Spleen (tissue), 11 donors: ENCODE measurements at regions not wholly inside any gene's neighbourhood (a gene's known extent, or its start where the extent isn't known, plus 50 kb on each side); places are given as distances from the start of the nearest gene placed in this dataset.

Experiments used
- DNase-seq: peaks from one replicate; pipeline ENCODE4 v3.0.0-alpha.2; 2020
- H3K27ac ChIP-seq, 8 donors: fragments of 200-600 bp; sonication (generic) in 7 of 8; 1 replicate in 4 of 8; 2 replicates in 4 of 8; pipeline versions ENCODE4 v1.5.0 to v1.8.0; 2016 to 2021; ENCODE audit warnings: inconsistent platforms in 4 of 8, mild to moderate bottlenecking in 4 of 8, moderate library complexity in 1 of 8
- H3K27me3 ChIP-seq, 7 donors: fragments of 200-600 bp; sonication (generic) in 6 of 7; replicated peaks in 1 of 7; 1 replicate in 4 of 7; 2 replicates in 3 of 7; pipeline versions ENCODE4 v1.5.0 to v1.8.0; 2016 to 2021; ENCODE audit warnings: inconsistent platforms in 3 of 7, mild to moderate bottlenecking in 1 of 7
- H3K36me3 ChIP-seq, 6 donors: fragments of 200-600 bp; sonication (generic) in 5 of 6; 1 replicate in 4 of 6; 2 replicates in 2 of 6; pipeline versions ENCODE4 v1.5.0 to v1.8.0; 2016 to 2021; ENCODE audit warnings: inconsistent platforms in 2 of 6
- H3K4me1 ChIP-seq, 6 donors: fragments of 200-600 bp; sonication (generic) in 5 of 6; 1 replicate in 3 of 6; 2 replicates in 3 of 6; pipeline versions ENCODE4 v1.5.0 to v1.8.0; 2016 to 2021; ENCODE audit warnings: inconsistent platforms in 3 of 6
- H3K4me3 ChIP-seq, 8 donors: fragments of 200-600 bp; sonication (generic) in 7 of 8; 1 replicate in 4 of 8; 2 replicates in 4 of 8; pipeline versions ENCODE4 v1.5.0 to v1.8.0; 2016 to 2021; ENCODE audit warnings: inconsistent platforms in 4 of 8, mild to moderate bottlenecking in 4 of 8, moderate library complexity in 2 of 8
- H3K9me3 ChIP-seq, 8 donors: fragments of 200-600 bp; sonication (generic) in 7 of 8; 1 replicate in 4 of 8; 2 replicates in 4 of 8; pipeline versions ENCODE4 v1.5.0 to v1.8.0; 2016 to 2021; ENCODE audit warnings: inconsistent platforms in 4 of 8
- CTCF ChIP-seq, 11 experiments: fragments of 200-600 bp in 7 of 11; fragments of 450-650 bp in 4 of 11; sonication (generic) in 4 of 11; IDR thresholded peaks in 8 of 11; conservative IDR thresholded peaks in 3 of 11; 1 replicate in 7 of 11; 2 replicates in 4 of 11; pipeline versions ENCODE4 v1.4.0 to v1.8.0; 2016 to 2021; ENCODE audit warnings: antibody characterized with exemption in 11 of 11, inconsistent platforms in 4 of 11, mild to moderate bottlenecking in 1 of 11
- POLR2A ChIP-seq, 3 donors: fragments of 450-650 bp; IDR thresholded peaks; one replicate each; pipeline ENCODE4 v1.5.1; 2017; ENCODE audit warnings: antibody characterized with exemption in 3 of 3, mild to moderate bottlenecking in 1 of 3
- POLR2AphosphoS5 ChIP-seq, 3 donors: sonication (generic); formaldehyde crosslinking; IDR thresholded peaks; one replicate each; pipeline ENCODE4 v1.5.1; 2017; ENCODE audit warnings: antibody characterized with exemption in 3 of 3
- WGBS, 5 donors: extraction: QIAGEN DNeasy Blood & Tissue Kit in 3 of 5; methylation state at CpG; one replicate each; pipeline versions ENCODE4 v1.1.5 to v1.1.7; 2013 to 2018; 5-methylcytosine and 5-hydroxymethylcytosine counted together
- intact Hi-C: fragments of 100-400 bp; cut with DNase I; formaldehyde crosslinking; loops from one replicate; pipeline ENCODE4 v1.15.0; 2023; ENCODE audit warnings: low total_unique reads
- donor health status: healthy with polysubstance abuse.
- donor health status: DM: no; HTN: no; CAD: no; lungs with moderate emphysema.
- donor health status: DM: no; HTN: no; CAD: no.
- donor health status: Bipolar disorder and iron deficiency.
- donor health status: healthy.
- donor health status: DM: no; HTN: no; CAD: no.
- donor health status: DM: yes; HTN: yes; CAD: no.

GRCh38 chr13:44273216-44273615 lies 100.4 kb upstream of the SERP2 start:
- no peaks in the 10 kb centered on the region for H3K27me3 ChIP-seq
- no peaks in the 10 kb centered on the region for H3K36me3 ChIP-seq
- no peak overlapping the region for H3K4me3 ChIP-seq
- H3K27ac ChIP-seq: peak overlapping the region in 2 of 8 donors; percentile 25 to 76
- peaks cover 0 to 32% (median 17%) of the 10 kb centered on the region in 6 donors for H3K4me1 ChIP-seq
- intact Hi-C loops: loop anchor here (10.0 kb wide), 1 partner anchor 128 kb away; no protein-coding TSS in a partner anchor
- H3K9me3 ChIP-seq: no peaks in the 10 kb centered on the region
- no peak for TF ChIP-seq POLR2AphosphoS5 (IDR thresholded peaks at IDR 0.05)
- TF ChIP-seq CTCF (IDR thresholded peaks at IDR 0.05 in 8 of 11, conservative IDR thresholded peaks at IDR 0.05 in 3 of 11): no peak
- TF ChIP-seq POLR2A (IDR thresholded peaks at IDR 0.05): no peak
- 86 to 100% (median 95%) methylated on average over 5 of the region's 5 CpGs for WGBS, 5 donors
- no peak for DNase-seq

- H3K27ac ChIP-seq: peak overlapping the region; percentile 61 to 80 (median 75)
- H3K4me3 ChIP-seq: peak overlapping the region in 2 of 8 donors; percentile 14 to 48
- DNase-seq: peak; percentile 79
- no peaks in the 10 kb centered on the region for H3K27me3 ChIP-seq
- H3K4me1 ChIP-seq: peaks cover 0 to 38% (median 20%) of the 10 kb centered on the region in 6 donors
- intact Hi-C loops: loop anchor here (10.0 kb wide), 1 partner anchor 129 kb away; no protein-coding TSS in a partner anchor
- TF ChIP-seq POLR2AphosphoS5 (IDR thresholded peaks at IDR 0.05) (no peak), CTCF (IDR thresholded peaks at IDR 0.05 in 8 of 11, conservative IDR thresholded peaks at IDR 0.05 in 3 of 11) (no peak), POLR2A (IDR thresholded peaks at IDR 0.05) (no peak)
- 19 to 45% (median 43%) methylated on average over 4 to 6 of the region's 6 CpGs for WGBS, 5 donors
- H3K9me3 ChIP-seq: no peaks in the 10 kb centered on the region
- no peaks in the 10 kb centered on the region for H3K36me3 ChIP-seq
These were observed 99.4 kb upstream of the SERP2 start for GRCh38 chr13:44273991-44274770.

- H3K4me3 ChIP-seq: peak overlapping the region in 2 of 8 donors; percentile 14 to 48
- no peaks in the 10 kb centered on the region for H3K36me3 ChIP-seq
- no peak for DNase-seq
- intact Hi-C loops: loop anchor here (10.0 kb wide), 1 partner anchor 130 kb away; no protein-coding TSS in a partner anchor
- H3K27ac ChIP-seq: peak overlapping the region; percentile 61 to 80 (median 75)
- H3K27me3 ChIP-seq: no peaks in the 10 kb centered on the region
- no peak for TF ChIP-seq POLR2AphosphoS5 (IDR thresholded peaks at IDR 0.05)
- no peak for TF ChIP-seq POLR2A (IDR thresholded peaks at IDR 0.05)
- TF ChIP-seq CTCF (IDR thresholded peaks at IDR 0.05 in 8 of 11, conservative IDR thresholded peaks at IDR 0.05 in 3 of 11): no peak
- peaks cover 0 to 38% (median 20%) of the 10 kb centered on the region in 6 donors for H3K4me1 ChIP-seq
- H3K9me3 ChIP-seq: no peaks in the 10 kb centered on the region
- WGBS, 5 donors: 29 to 42% (median 37%) methylated on average over 2 of the region's 2 CpGs
These were observed 98.8 kb upstream of the SERP2 start for GRCh38 chr13:44274771-44275205.

- no peak for DNase-seq
- peaks cover 0 to 38% (median 20%) of the 10 kb centered on the region in 6 donors for H3K4me1 ChIP-seq
- TF ChIP-seq CTCF (IDR thresholded peaks at IDR 0.05 in 8 of 11, conservative IDR thresholded peaks at IDR 0.05 in 3 of 11) (no peak), POLR2A (IDR thresholded peaks at IDR 0.05) (no peak), POLR2AphosphoS5 (IDR thresholded peaks at IDR 0.05) (no peak)
- no peaks in the 10 kb centered on the region for H3K9me3 ChIP-seq
- intact Hi-C loops: loop anchor here (10.0 kb wide), 1 partner anchor 131 kb away; no protein-coding TSS in a partner anchor
- no peak overlapping the region for H3K4me3 ChIP-seq
- H3K36me3 ChIP-seq: no peaks in the 10 kb centered on the region
- peak overlapping the region in 6 of 8 donors; percentile 72 to 78 (median 75) for H3K27ac ChIP-seq
- H3K27me3 ChIP-seq: no peaks in the 10 kb centered on the region
These were observed 98.2 kb upstream of the SERP2 start for GRCh38 chr13:44275381-44275780.
